Endothelial cell of umbilical vein (primary cell): ENCODE measurements at regions not wholly inside any gene's neighbourhood (a gene's known extent, or its start where the extent isn't known, plus 50 kb on each side); places are given as distances from the start of the nearest gene placed in this dataset.

Experiments used
- CTCF ChIP-seq, 2 donors: IDR thresholded peaks; 1 replicate in 1 of 2; 2 replicates in 1 of 2; pipeline ENCODE4 v1.5.1; 2011; ENCODE audit warnings: low read length in 2 of 2, mild to moderate bottlenecking in 2 of 2, moderate library complexity in 2 of 2, control low read depth in 1 of 2, inconsistent platforms in 1 of 2, low read depth in 1 of 2; ENCODE audit not compliant: insufficient read depth in 1 of 2; ENCODE audit errors: extremely low read depth in 1 of 2
- EZH2 ChIP-seq: IDR thresholded peaks from 2 replicates; pipeline ENCODE4 v1.6.1; 2012; ENCODE audit warnings: borderline replicate concordance, low read depth, mild to moderate bottlenecking, moderate library complexity, low read length, inconsistent platforms; ENCODE audit not compliant: severe bottlenecking
- FOS ChIP-seq: IDR thresholded peaks from 2 replicates; pipeline ENCODE4 v1.6.1; 2011; ENCODE audit warnings: mild to moderate bottlenecking, low read length, moderate library complexity, borderline replicate concordance; ENCODE audit not compliant: insufficient read depth
- GATA2 ChIP-seq: IDR thresholded peaks from 2 replicates; pipeline ENCODE4 v1.7.0; 2011; ENCODE audit warnings: low read depth, mild to moderate bottlenecking, moderate library complexity, mixed read lengths, low read length; ENCODE audit not compliant: insufficient read length, insufficient read depth
- JUN ChIP-seq: IDR thresholded peaks from 2 replicates; pipeline ENCODE4 v1.6.1; 2011; ENCODE audit warnings: borderline replicate concordance, low read depth; ENCODE audit not compliant: insufficient read length, insufficient read depth
- MAX ChIP-seq: IDR thresholded peaks from 2 replicates; pipeline ENCODE4 v1.6.1; 2011; ENCODE audit not compliant: insufficient read depth, insufficient read length
- MYC ChIP-seq: IDR thresholded peaks from one replicate; pipeline ENCODE4 v1.6.1; 2011; ENCODE audit warnings: mild to moderate bottlenecking, low read depth, low read length
- POLR2A ChIP-seq: IDR thresholded peaks from 2 replicates; pipeline ENCODE4 v1.6.1; 2012; ENCODE audit warnings: low read depth, mild to moderate bottlenecking, control low read depth, low read length
- POLR2AphosphoS5 ChIP-seq: IDR thresholded peaks from 2 replicates; pipeline ENCODE4 v1.6.1; 2012; ENCODE audit warnings: low read depth, mild to moderate bottlenecking, control low read depth, low read length, moderate library complexity; ENCODE audit not compliant: insufficient read depth

- TF ChIP-seq CTCF (IDR thresholded peaks at IDR 0.05; ENCODE audit: extremely low read depth in 1 of 2, insufficient read depth in 1 of 2, low read depth in 1 of 2, low read length in 2 of 2) (no peak), POLR2A (no peak), EZH2 (no peak), MAX (no peak), FOS (no peak), POLR2AphosphoS5 (no peak), JUN (no peak), MYC (no peak), GATA2 (no peak)
Measured at GRCh38 chr18:65329010-65329409, 421.8 kb upstream of the CDH7 start.
